ENCODE measurements at regions not wholly inside any gene's neighbourhood (a gene's known extent, or its start where the extent isn't known, plus 50 kb on each side); places are given as distances from the start of the nearest gene placed in this dataset.
A peak's percentile ranks its signal among the peaks of the same experiment; 100 is the strongest.

DNA sequence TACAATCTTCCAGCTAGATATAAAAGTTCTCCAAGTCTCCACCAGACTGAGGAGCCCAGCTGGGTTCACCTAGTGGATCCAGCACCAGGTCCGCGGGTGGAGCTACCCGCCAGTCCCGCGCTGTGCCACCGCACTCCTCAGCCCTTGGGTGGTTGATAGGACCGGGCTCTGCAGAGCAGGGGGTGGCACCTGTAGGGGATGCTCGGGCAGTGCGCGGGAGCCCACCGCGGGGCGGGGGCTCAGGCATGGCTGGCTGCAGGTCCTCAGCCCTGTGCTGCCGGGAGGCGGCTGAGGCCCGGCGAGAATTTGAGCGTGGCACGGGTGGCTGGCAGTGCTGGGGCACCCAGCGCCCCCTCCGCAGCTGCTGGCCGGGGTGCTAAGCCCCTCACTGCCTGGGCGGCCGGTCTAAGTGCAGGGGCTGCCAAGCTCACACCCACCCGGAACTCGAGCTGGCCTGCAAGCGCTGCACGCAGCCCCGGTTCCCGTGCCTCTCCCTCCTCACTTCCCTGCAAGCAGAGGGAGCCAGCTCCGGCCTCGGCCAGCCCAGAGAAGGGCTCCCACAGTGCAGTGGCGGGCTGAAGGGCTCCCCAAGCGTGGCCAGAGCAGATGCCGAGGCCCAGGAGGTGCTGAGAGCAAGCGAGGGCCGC, 542.8 kb upstream of the PCDH9 start:
- TF ChIP-seq POLR2A (IDR thresholded peaks at IDR 0.05): no peak
- TF ChIP-seq, protein P1, sequence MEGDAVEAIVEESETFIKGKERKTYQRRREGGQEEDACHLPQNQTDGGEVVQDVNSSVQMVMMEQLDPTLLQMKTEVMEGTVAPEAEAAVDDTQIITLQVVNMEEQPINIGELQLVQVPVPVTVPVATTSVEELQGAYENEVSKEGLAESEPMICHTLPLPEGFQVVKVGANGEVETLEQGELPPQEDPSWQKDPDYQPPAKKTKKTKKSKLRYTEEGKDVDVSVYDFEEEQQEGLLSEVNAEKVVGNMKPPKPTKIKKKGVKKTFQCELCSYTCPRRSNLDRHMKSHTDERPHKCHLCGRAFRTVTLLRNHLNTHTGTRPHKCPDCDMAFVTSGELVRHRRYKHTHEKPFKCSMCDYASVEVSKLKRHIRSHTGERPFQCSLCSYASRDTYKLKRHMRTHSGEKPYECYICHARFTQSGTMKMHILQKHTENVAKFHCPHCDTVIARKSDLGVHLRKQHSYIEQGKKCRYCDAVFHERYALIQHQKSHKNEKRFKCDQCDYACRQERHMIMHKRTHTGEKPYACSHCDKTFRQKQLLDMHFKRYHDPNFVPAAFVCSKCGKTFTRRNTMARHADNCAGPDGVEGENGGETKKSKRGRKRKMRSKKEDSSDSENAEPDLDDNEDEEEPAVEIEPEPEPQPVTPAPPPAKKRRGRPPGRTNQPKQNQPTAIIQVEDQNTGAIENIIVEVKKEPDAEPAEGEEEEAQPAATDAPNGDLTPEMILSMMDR (IDR thresholded peaks at IDR 0.05): no peak
- intact Hi-C loops (cut with DNase I; ENCODE audit: low total_unique reads): no loop called here
- peak overlapping the region in 1 of 2 donors; percentile 32 for H3K4me3 ChIP-seq
- DNase-seq: no peak
- WGBS, 2 donors: 60 to 80% methylated on average over 1 to 37 of the region's 37 CpGs
- no peaks in the 10 kb centered on the region for H3K27me3 ChIP-seq
- H3K4me1 ChIP-seq: no peaks in the 10 kb centered on the region
- H3K27ac ChIP-seq: no peak overlapping the region
- no peaks in the 10 kb centered on the region for H3K36me3 ChIP-seq (ENCODE audit: low read depth, missing control alignments)
- no peaks in the 10 kb centered on the region for H3K9me3 ChIP-seq

DNA sequence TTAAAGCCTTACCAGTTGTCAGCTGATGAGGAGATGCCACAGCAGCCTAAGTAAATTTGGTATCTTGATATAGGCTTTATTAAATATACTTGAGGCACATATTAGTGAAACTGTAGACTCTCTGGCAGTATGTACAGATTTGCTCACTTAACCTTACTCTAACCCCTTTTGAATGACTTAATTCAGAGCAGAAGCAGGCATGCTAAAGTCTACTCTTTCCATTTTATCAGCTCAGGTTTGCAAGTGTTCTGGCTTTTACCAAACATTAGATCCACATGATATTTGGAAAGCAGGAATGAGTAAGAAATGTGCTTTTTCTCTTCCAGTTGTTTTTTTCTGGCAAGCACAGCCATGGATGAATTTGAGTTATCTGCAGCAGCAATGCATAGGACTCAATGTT, 541.0 kb upstream of the PCDH9 start:
- Histone ChIP-seq H3K4me1 (no peaks in the 10 kb centered on the region), H3K27ac (no peak overlapping the region), H3K27me3 (no peaks in the 10 kb centered on the region), H3K4me3 (no peak overlapping the region), H3K36me3 (ENCODE audit: low read depth, missing control alignments) (no peaks in the 10 kb centered on the region), H3K9me3 (no peaks in the 10 kb centered on the region)
- TF ChIP-seq, protein P1 (IDR thresholded peaks at IDR 0.05): no peak
- no peak for TF ChIP-seq POLR2A (IDR thresholded peaks at IDR 0.05)
- no peak for DNase-seq
- intact Hi-C loops (cut with DNase I; ENCODE audit: low total_unique reads): no loop called here

DNA sequence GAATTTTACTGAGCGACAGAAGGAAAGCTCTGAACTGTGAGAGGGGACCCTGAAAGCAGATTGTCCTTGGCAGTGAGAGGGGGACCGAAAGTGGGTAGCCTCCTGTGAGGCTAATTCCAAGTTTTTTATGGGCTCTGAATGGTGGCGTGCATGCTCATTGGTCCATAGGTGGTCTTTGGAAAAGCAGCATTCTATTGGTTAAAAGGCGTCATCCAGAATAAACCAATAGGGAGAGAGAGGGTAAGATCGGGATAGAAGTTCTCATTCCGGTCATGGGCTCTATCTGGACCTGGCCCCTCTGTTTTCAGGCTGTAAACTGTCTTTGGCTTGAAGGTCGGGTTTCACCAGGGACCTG, 539.8 kb upstream of the PCDH9 start:
- DNase-seq: no peak
- Histone ChIP-seq H3K4me1 (no peaks in the 10 kb centered on the region), H3K27me3 (no peaks in the 10 kb centered on the region), H3K4me3 (peak overlapping the region; percentile 17 to 49), H3K27ac (no peak overlapping the region), H3K9me3 (no peaks in the 10 kb centered on the region), H3K36me3 (ENCODE audit: low read depth, missing control alignments) (no peaks in the 10 kb centered on the region)
- WGBS, 2 donors: 54 to 73% methylated on average over 7 of the region's 7 CpGs
- intact Hi-C loops (cut with DNase I; ENCODE audit: low total_unique reads): no loop called here
- TF ChIP-seq POLR2A (IDR thresholded peaks at IDR 0.05): no peak
- TF ChIP-seq, protein P1 (IDR thresholded peaks at IDR 0.05): no peak

DNA sequence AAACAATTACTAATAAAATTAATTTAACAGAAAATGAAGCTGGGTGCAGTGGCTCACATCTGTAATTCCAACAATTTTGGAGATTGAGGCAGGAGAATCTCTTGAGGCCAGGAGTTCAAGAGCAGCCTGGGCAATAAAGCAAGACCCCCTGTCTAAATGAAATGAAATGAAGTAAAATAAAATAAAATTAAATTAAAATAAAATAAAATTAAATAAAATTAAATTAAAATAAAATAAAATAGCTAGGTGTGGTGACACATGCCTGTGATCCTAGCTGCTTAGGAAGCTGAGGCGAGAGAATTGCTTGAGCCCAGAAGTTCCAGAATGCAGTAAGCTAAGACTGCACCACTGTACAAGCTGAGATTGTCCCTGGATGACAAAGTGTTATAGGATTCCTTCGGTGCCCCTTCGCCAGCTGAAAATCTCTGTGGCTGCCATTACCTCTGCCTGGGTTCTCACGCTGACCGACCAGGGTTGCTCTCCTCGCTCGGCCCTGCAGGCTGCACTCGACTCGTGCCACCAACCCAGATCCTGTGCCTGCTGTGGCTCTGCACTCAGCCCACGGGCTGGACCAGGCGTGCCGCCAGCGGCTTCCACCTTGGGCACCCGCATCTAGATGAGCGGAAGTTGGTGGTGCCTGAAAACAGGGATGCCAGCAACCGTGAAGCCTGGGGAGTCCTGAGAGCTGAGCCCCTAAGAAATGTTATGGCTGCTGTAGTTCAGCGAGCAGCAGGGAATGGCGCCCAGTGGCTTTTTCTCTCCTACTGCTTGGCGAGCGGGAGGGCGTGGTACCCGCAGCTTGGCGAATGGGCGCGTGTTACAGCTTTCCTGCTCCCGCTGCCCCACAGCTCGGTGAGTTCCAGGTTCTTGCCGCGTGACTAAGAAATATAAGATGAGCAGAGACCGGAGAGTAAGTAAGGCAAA, 539.2 kb upstream of the PCDH9 start:
- 80 to 82% methylated on average over 21 to 30 of the region's 30 CpGs for WGBS, 2 donors
- intact Hi-C loops (cut with DNase I; ENCODE audit: low total_unique reads): no loop called here

More for the DNA sequence above, 539.2 kb upstream of the PCDH9 start:
- Histone ChIP-seq H3K36me3 (ENCODE audit: low read depth, missing control alignments) (no peaks in the 10 kb centered on the region), H3K9me3 (no peaks in the 10 kb centered on the region), H3K27ac (no peak overlapping the region), H3K4me3 (peak overlapping the region; percentile 17 to 49), H3K27me3 (no peaks in the 10 kb centered on the region), H3K4me1 (no peaks in the 10 kb centered on the region)
- TF ChIP-seq, protein P1 (IDR thresholded peaks at IDR 0.05): no peak
- no peak for TF ChIP-seq POLR2A (IDR thresholded peaks at IDR 0.05)
- no peak for DNase-seq
